Endodermal cell (in vitro differentiated cells): ENCODE measurements at regions not wholly inside any gene's neighbourhood (a gene's known extent, or its start where the extent isn't known, plus 50 kb on each side); places are given as distances from the start of the nearest gene placed in this dataset.

Source experiments
- DNase-seq: peaks from one replicate; pipeline ENCODE4 v3.0.0-alpha.2; 2017
- H3K27ac ChIP-seq: 2 replicates; pipeline ENCODE4 v1.5.1; 2013; ENCODE audit warnings: mild to moderate bottlenecking, low read depth, low read length, moderate library complexity
- H3K27me3 ChIP-seq: 2 replicates; pipeline ENCODE4 v1.6.1; 2013; ENCODE audit warnings: mild to moderate bottlenecking, low read length, moderate library complexity; ENCODE audit not compliant: insufficient read depth, control insufficient read depth, poor library complexity, severe bottlenecking
- H3K36me3 ChIP-seq: 2 replicates; pipeline ENCODE4 v1.7.0; 2013; ENCODE audit warnings: mild to moderate bottlenecking, low read length, moderate library complexity; ENCODE audit not compliant: control insufficient read depth, insufficient read depth
- H3K4me1 ChIP-seq: one replicate; pipeline ENCODE4 v1.7.0; 2013; ENCODE audit warnings: low read length; ENCODE audit not compliant: control insufficient read depth, insufficient read depth
- H3K4me3 ChIP-seq: 2 replicates; pipeline ENCODE4 v1.5.1; 2013; ENCODE audit warnings: mild to moderate bottlenecking, low read length, moderate library complexity
- H3K9ac ChIP-seq: 2 replicates; pipeline ENCODE4 v1.6.1; 2013; ENCODE audit warnings: mild to moderate bottlenecking, low read length, moderate library complexity; ENCODE audit not compliant: poor library complexity, severe bottlenecking; ENCODE audit errors: extremely low read depth
- H3K9me3 ChIP-seq: 2 replicates; pipeline ENCODE4 v1.6.1; 2013; ENCODE audit warnings: mild to moderate bottlenecking, low read length, moderate library complexity; ENCODE audit not compliant: control insufficient read depth
- H3K27ac Mint-ChIP-seq: 2 replicates; pipeline ENCODE4 v1.8.0; 2020; ENCODE audit warnings: mixed read lengths
- H3K27me3 Mint-ChIP-seq: 2 replicates; pipeline ENCODE4 v1.8.0; 2021; ENCODE audit warnings: mild to moderate bottlenecking, mixed read lengths; ENCODE audit not compliant: insufficient read depth
- H3K36me3 Mint-ChIP-seq: 2 replicates; pipeline ENCODE4 v1.8.0; 2020; ENCODE audit warnings: low read depth, mixed read lengths
- H3K4me1 Mint-ChIP-seq: 2 replicates; pipeline ENCODE4 v1.8.0; 2020; ENCODE audit warnings: mixed read lengths
- H3K4me3 Mint-ChIP-seq: 2 replicates; pipeline ENCODE4 v1.8.0; 2020; ENCODE audit warnings: mild to moderate bottlenecking, moderate library complexity, mixed read lengths
- H3K9me3 Mint-ChIP-seq: 2 replicates; pipeline ENCODE4 v1.8.0; 2020; ENCODE audit warnings: mild to moderate bottlenecking, mixed read lengths
- CTCF ChIP-seq: fragments of 200-600 bp; sonication (generic); conservative IDR thresholded peaks from 2 replicates; pipeline ENCODE4 v1.5.0; 2021; ENCODE audit warnings: antibody characterized with exemption, mild to moderate bottlenecking
- WGBS, 2 experiments: methylation state at CpG; one replicate each; pipeline versions ENCODE4 v1.1.5 to v1.1.7; 2013; ENCODE audit warnings: missing lambda C conversion rate in 2 of 2, mixed read lengths in 1 of 2; ENCODE audit not compliant: insufficient coverage in 1 of 2, insufficient read length in 1 of 2; 5-methylcytosine and 5-hydroxymethylcytosine counted together

- H3K27ac Mint-ChIP-seq = no peak overlapping the region
- H3K9me3 ChIP-seq = no peaks in the 10 kb centered on the region
- H3K4me1 ChIP-seq = peaks cover 5% of the 10 kb centered on the region
- 87 to 100% methylated on average over 1 to 2 of the region's 2 CpGs for WGBS, 2 experiments
- no peak overlapping the region for H3K9ac ChIP-seq
- H3K36me3 ChIP-seq = no peaks in the 10 kb centered on the region
- no peaks in the 10 kb centered on the region for H3K27me3 Mint-ChIP-seq
- TF ChIP-seq CTCF = no peak
- H3K36me3 Mint-ChIP-seq = no peaks in the 10 kb centered on the region
- H3K27me3 ChIP-seq = no peaks in the 10 kb centered on the region
- peaks cover 30% of the 10 kb centered on the region for H3K4me1 Mint-ChIP-seq
- DNase-seq = no peak
- H3K27ac ChIP-seq = no peak overlapping the region
- no peaks in the 10 kb centered on the region for H3K9me3 Mint-ChIP-seq
- H3K4me3 ChIP-seq = no peak overlapping the region
- no peak overlapping the region for H3K4me3 Mint-ChIP-seq
Measured at GRCh38 chr14:84436528-84436927, 1093.4 kb upstream of the FLRT2 start.

DNA sequence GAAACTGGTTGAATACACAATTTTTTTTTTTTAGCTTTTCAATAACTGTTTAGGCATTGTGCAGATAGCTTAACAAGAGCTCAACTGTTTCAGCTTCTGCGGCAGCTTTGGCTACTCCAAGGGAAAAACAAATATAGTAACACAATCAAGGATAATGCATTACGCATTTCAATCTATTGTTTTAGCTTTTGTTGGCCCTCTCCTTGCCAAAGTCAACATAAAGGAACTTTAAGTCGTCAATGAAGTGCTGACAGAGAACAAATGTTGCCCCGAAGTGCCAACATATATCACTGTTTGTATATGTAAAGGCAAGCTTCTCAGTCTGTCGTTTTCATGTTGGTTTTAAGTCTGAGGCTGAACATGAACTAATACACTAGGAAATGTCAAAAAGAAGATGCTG lies 1087.4 kb upstream of the FLRT2 start:
- no peak overlapping the region for H3K9ac ChIP-seq
- H3K27me3 ChIP-seq = no peaks in the 10 kb centered on the region
- H3K9me3 ChIP-seq = no peaks in the 10 kb centered on the region
- no peak for TF ChIP-seq CTCF
- H3K36me3 Mint-ChIP-seq = no peaks in the 10 kb centered on the region
- DNase-seq = peak; percentile 44
- no peaks in the 10 kb centered on the region for H3K27me3 Mint-ChIP-seq
- no peak overlapping the region for H3K27ac ChIP-seq
- no peak overlapping the region for H3K4me3 Mint-ChIP-seq
- H3K9me3 Mint-ChIP-seq = no peaks in the 10 kb centered on the region
- peaks cover 24% of the 10 kb centered on the region for H3K4me1 Mint-ChIP-seq
- H3K36me3 ChIP-seq = no peaks in the 10 kb centered on the region
- H3K4me1 ChIP-seq = peaks cover 7% of the 10 kb centered on the region
- H3K27ac Mint-ChIP-seq = no peak overlapping the region
- peak overlapping the region; percentile 15 for H3K4me3 ChIP-seq
- WGBS, 2 experiments = 24 to 36% methylated on average over 4 to 5 of the region's 5 CpGs

- H3K4me1 ChIP-seq = peaks cover 7% of the 10 kb centered on the region
- Mint-ChIP-seq H3K4me3 (no peak overlapping the region), H3K4me1 (peaks cover 23% of the 10 kb centered on the region), H3K27me3 (no peaks in the 10 kb centered on the region), H3K9me3 (no peaks in the 10 kb centered on the region), H3K36me3 (no peaks in the 10 kb centered on the region), H3K27ac (no peak overlapping the region)
- no peak for TF ChIP-seq CTCF
- H3K9ac ChIP-seq = no peak overlapping the region
- no peak for DNase-seq
- no peak overlapping the region for H3K27ac ChIP-seq
- H3K4me3 ChIP-seq = no peak overlapping the region
- 87% methylated on average over 2 of the region's 2 CpGs; no CpG with 5 or more reads in 1 of the 2 experiments for WGBS, 2 experiments
- no peaks in the 10 kb centered on the region for H3K36me3 ChIP-seq
- no peaks in the 10 kb centered on the region for H3K27me3 ChIP-seq
- no peaks in the 10 kb centered on the region for H3K9me3 ChIP-seq
Measured at GRCh38 chr14:84445486-84445885, 1084.5 kb upstream of the FLRT2 start.
